ENCODE measurements at regions not wholly inside any gene's neighbourhood (a gene's known extent, or its start where the extent isn't known, plus 50 kb on each side); places are given as distances from the start of the nearest gene placed in this dataset.

- DNase-seq (ENCODE audit: extremely low read depth in 1 of 2, low read depth in 1 of 2) = no peak
Observed at GRCh38 chr2:19687017-19687659, 214.6 kb downstream of the TTC32 start.

GRCh38 chr2:19686439-19686838, 215.3 kb downstream of the TTC32 start:
- no peak for DNase-seq (ENCODE audit: extremely low read depth in 1 of 2, low read depth in 1 of 2)

GRCh38 chr2:19685731-19686130, 216.1 kb downstream of the TTC32 start:
- DNase-seq (ENCODE audit: extremely low read depth in 1 of 2, low read depth in 1 of 2) = no peak

- DNase-seq (ENCODE audit: extremely low read depth in 1 of 2, low read depth in 1 of 2) = no peak
Observed at GRCh38 chr2:19684516-19684915, 217.3 kb downstream of the TTC32 start.

GRCh38 chr2:19683556-19683955, 218.2 kb downstream of the TTC32 start:
- DNase-seq (ENCODE audit: extremely low read depth in 1 of 2, low read depth in 1 of 2) = no peak

GRCh38 chr2:19682493-19682892, 219.3 kb downstream of the TTC32 start:
- no peak for DNase-seq (ENCODE audit: extremely low read depth in 1 of 2, low read depth in 1 of 2)

- no peak for DNase-seq (ENCODE audit: extremely low read depth in 1 of 2, low read depth in 1 of 2)
Observed at GRCh38 chr2:19677825-19678518, 223.8 kb downstream of the TTC32 start.

GRCh38 chr2:19677215-19677777, 224.5 kb downstream of the TTC32 start:
- DNase-seq (ENCODE audit: extremely low read depth in 1 of 2, low read depth in 1 of 2) = no peak

GRCh38 chr2:19676770-19677169, 225.0 kb downstream of the TTC32 start:
- DNase-seq (ENCODE audit: extremely low read depth in 1 of 2, low read depth in 1 of 2) = no peak

GRCh38 chr2:19675856-19676460, 225.8 kb downstream of the TTC32 start:
- DNase-seq (ENCODE audit: extremely low read depth in 1 of 2, low read depth in 1 of 2) = no peak

GRCh38 chr2:19675003-19675629, 226.7 kb downstream of the TTC32 start:
- no peak for DNase-seq (ENCODE audit: extremely low read depth in 1 of 2, low read depth in 1 of 2)

GRCh38 chr2:19674051-19675002, 227.5 kb downstream of the TTC32 start:
- DNase-seq (ENCODE audit: extremely low read depth in 1 of 2, low read depth in 1 of 2) = no peak

GRCh38 chr2:19673213-19673791, 228.5 kb downstream of the TTC32 start:
- no peak for DNase-seq (ENCODE audit: extremely low read depth in 1 of 2, low read depth in 1 of 2)

- DNase-seq (ENCODE audit: extremely low read depth in 1 of 2, low read depth in 1 of 2) = no peak
Observed at GRCh38 chr2:19671916-19672315, 229.9 kb downstream of the TTC32 start.

GRCh38 chr2:19671311-19671710, 230.5 kb downstream of the TTC32 start:
- no peak for DNase-seq (ENCODE audit: extremely low read depth in 1 of 2, low read depth in 1 of 2)

GRCh38 chr2:19670303-19670702, 231.5 kb downstream of the TTC32 start:
- DNase-seq (ENCODE audit: extremely low read depth in 1 of 2, low read depth in 1 of 2) = no peak

- DNase-seq (ENCODE audit: extremely low read depth in 1 of 2, low read depth in 1 of 2) = no peak
Observed at GRCh38 chr2:19669559-19669958, 232.2 kb downstream of the TTC32 start.

GRCh38 chr2:19669126-19669525, 232.7 kb downstream of the TTC32 start:
- no peak for DNase-seq (ENCODE audit: extremely low read depth in 1 of 2, low read depth in 1 of 2)

GRCh38 chr2:19667536-19667949, 234.2 kb downstream of the TTC32 start:
- no peak for DNase-seq (ENCODE audit: extremely low read depth in 1 of 2, low read depth in 1 of 2)

- DNase-seq (ENCODE audit: extremely low read depth in 1 of 2, low read depth in 1 of 2) = no peak
Observed at GRCh38 chr2:19667085-19667484, 234.7 kb downstream of the TTC32 start.

Data from stimulated activated CD8-positive, alpha-beta memory T cell treated with anti-CD3 and anti-CD28 coated beads, Interleukin-7, amount 100 ng/mL, for 48 hours (primary cell).